Kasumi-1 (cell line): ENCODE measurements at regions not wholly inside any gene's neighbourhood (a gene's known extent, or its start where the extent isn't known, plus 50 kb on each side); places are given as distances from the start of the nearest gene placed in this dataset.

ENCODE experiments used
- DNase-seq, 2 experiments: peaks; one replicate each; lab custom pipeline; 2025; lab: John Stamatoyannopoulos, UW

DNA sequence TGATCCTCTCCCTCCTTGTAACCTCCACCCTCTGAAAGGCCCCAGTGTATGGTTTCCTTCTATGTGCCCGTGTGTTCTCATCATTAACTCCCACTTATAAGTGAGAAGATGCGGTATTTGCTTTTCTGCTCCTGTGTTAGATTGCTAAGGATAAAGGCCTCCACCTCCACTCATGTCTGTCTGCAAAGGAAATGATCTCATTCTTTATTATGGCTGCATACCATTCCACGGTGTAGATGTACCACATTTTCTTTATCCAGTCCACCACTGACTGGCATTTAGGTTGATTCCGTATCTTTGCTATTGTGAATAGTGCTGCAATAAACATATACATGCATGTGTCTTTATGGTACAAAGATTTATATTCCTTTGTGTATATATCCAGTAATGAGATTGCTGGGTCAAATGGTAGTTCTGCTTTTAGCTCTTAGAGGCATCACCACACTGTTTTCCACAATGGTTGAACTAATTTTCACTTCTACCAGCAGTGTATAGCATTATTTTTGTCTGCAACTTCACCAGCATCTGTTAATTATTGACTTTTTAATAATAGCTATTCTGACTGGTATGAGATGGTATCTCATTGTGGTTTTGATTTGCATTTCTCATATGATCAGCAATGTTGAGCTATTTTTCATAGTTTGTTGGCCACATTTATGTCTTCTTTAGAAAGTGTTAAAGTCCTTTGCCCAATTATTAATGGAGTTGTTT lies 1030.9 kb downstream of the FSTL5 start:
- DNase-seq: no peak

DNA sequence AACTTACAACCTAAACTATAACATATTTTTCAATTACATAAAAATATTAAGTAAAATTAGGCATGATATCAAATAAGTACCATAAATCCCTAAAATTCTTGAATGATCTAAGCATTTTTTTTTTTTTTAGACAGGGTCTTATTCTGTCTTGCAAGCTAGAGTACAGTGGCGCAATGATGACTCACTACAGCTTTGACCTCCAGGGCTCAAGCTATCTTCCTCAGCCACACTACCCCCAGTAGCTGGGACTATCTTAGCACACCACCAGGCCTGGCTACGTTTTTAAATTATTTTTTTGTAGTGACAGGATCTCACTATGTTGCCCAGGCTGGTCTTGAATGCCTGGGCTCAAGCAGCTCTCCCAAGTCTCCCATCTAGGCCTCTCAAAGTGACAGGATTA lies 1042.3 kb downstream of the FSTL5 start:
- peak; percentile 11 for DNase-seq

DNA sequence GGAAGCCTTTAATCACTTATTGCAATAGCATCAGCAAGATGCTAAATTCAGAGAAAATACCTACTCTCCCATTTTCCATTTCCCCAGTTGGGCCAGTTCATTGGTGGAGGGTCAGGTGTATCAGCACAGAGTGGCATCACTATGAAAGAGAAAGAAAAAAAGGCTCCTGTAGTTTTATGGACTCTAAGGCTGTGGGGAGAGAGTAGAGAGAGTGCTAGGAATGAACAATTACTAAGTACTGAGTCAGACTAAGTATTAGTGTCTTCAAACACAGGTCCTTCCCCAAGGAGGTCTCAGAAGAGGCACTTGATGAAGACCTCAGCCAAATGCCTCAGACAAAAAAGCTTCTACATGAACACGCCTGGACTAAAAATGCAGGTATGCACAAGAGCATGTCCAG lies 1061.9 kb downstream of the FSTL5 start:
- no peak for DNase-seq

DNA sequence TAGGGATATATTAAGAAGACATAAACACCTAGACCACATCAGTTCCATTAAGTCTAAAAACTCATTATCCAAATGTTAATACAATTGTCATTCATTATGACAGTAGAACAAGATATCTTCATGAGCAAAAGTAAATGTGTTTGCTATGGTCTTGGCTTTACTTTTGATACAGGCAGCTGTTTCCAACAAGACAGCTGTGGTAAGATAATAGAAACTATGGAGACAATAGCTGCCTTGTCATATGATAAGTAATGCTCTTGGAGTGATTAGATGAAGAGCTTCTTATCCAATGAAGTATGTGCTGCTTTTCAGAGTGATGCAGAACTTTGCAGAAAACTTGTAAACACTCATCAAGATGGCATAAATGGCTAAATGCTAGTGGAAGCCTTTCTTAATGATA lies 1066.0 kb downstream of the FSTL5 start:
- DNase-seq: no peak

DNA sequence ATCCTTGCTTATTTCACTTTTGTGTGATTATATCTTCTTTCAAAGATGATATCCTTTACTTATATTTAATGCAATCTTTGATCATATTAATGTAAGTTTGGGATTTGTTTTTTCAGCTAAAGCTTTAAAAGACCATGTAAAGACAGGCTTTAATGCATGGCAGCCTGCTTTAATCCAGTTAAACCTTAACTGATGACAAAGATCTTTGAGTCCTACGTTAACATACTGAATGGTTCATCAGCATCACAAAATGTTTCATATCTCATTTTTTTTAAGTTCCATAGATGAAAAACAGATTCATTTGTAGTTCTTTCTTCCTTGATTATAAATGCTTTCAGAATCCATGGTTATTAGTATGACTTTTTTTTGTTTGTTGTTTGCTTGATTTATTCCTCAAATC lies 1102.8 kb downstream of the FSTL5 start:
- DNase-seq: no peak
